ENCODE measurements at regions not wholly inside any gene's neighbourhood (a gene's known extent, or its start where the extent isn't known, plus 50 kb on each side); places are given as distances from the start of the nearest gene placed in this dataset.

GRCh38 chr6:140602431-140603248 lies 1228.2 kb upstream of the CITED2 start:
- WGBS, 2 donors, result 63 to 73% methylated on average over 6 of the region's 6 CpGs
- no peaks in the 10 kb centered on the region for H3K27me3 ChIP-seq
- no peak overlapping the region for H3K27ac ChIP-seq
- intact Hi-C loops (cut with DNase I), result no loop called here
- H3K9me3 ChIP-seq, result no peaks in the 10 kb centered on the region
- no peaks in the 10 kb centered on the region for H3K36me3 ChIP-seq
- no peak overlapping the region for H3K4me3 ChIP-seq
- no peaks in the 10 kb centered on the region for H3K4me1 ChIP-seq
- DNase-seq, result no peak
- no peak for TF ChIP-seq POLR2A (IDR thresholded peaks at IDR 0.05)
- TF ChIP-seq CTCF (IDR thresholded peaks at IDR 0.05), result no peak

GRCh38 chr6:140601021-140601808 lies 1226.8 kb upstream of the CITED2 start:
- 76 to 79% methylated on average over 3 of the region's 3 CpGs for WGBS, 2 donors
- Histone ChIP-seq H3K36me3 (no peaks in the 10 kb centered on the region), H3K9me3 (no peaks in the 10 kb centered on the region), H3K27ac (no peak overlapping the region), H3K4me3 (no peak overlapping the region), H3K27me3 (no peaks in the 10 kb centered on the region), H3K4me1 (no peaks in the 10 kb centered on the region)
- DNase-seq, result no peak
- TF ChIP-seq CTCF (IDR thresholded peaks at IDR 0.05) (no peak), POLR2A (IDR thresholded peaks at IDR 0.05) (no peak)
- intact Hi-C loops (cut with DNase I), result no loop called here

DNA sequence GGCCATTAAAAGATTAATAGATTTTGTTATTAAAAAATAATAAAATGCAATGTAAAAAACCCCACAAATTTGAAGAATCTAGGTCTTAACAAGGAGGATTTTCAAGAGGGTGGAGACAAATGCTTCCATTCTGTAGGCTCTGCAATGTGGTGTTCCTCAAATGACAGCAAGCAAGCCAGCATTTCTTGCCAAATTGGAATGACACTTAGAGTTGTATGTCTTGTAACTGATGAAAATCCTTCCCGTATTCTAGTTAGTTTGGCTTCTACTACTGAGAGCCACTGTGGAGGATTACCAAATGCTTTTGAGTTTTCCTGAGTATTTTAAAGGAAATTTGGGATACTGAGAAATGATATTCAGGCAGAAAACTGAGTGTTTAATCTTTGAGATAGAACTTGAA lies 1225.5 kb upstream of the CITED2 start:
- no peaks in the 10 kb centered on the region for H3K27me3 ChIP-seq
- no peak for TF ChIP-seq CTCF (IDR thresholded peaks at IDR 0.05)
- TF ChIP-seq POLR2A (IDR thresholded peaks at IDR 0.05), result no peak
- no peak overlapping the region for H3K4me3 ChIP-seq
- no peaks in the 10 kb centered on the region for H3K4me1 ChIP-seq
- intact Hi-C loops (cut with DNase I), result no loop called here
- no peak overlapping the region for H3K27ac ChIP-seq
- no peaks in the 10 kb centered on the region for H3K9me3 ChIP-seq
- H3K36me3 ChIP-seq, result no peaks in the 10 kb centered on the region
- no peak for DNase-seq
- 48 to 68% methylated on average over 1 of the region's 1 CpG for WGBS, 2 donors

GRCh38 chr6:140597181-140597580 lies 1222.7 kb upstream of the CITED2 start:
- Histone ChIP-seq H3K4me3 (no peak overlapping the region), H3K4me1 (no peaks in the 10 kb centered on the region), H3K36me3 (no peaks in the 10 kb centered on the region), H3K27ac (no peak overlapping the region), H3K27me3 (no peaks in the 10 kb centered on the region), H3K9me3 (no peaks in the 10 kb centered on the region)
- intact Hi-C loops (cut with DNase I), result no loop called here
- TF ChIP-seq CTCF (IDR thresholded peaks at IDR 0.05) (no peak), POLR2A (IDR thresholded peaks at IDR 0.05) (no peak)
- WGBS, 2 donors, result 91 to 95% methylated on average over 1 of the region's 1 CpG
- DNase-seq, result no peak

- no peak for TF ChIP-seq CTCF (IDR thresholded peaks at IDR 0.05)
- no peaks in the 10 kb centered on the region for H3K27me3 ChIP-seq
- no peaks in the 10 kb centered on the region for H3K4me1 ChIP-seq
- intact Hi-C loops (cut with DNase I), result no loop called here
- WGBS, 2 donors, result 73 to 100% methylated on average over 1 of the region's 1 CpG
- H3K4me3 ChIP-seq, result no peak overlapping the region
- no peak overlapping the region for H3K27ac ChIP-seq
- H3K36me3 ChIP-seq, result no peaks in the 10 kb centered on the region
- no peaks in the 10 kb centered on the region for H3K9me3 ChIP-seq
- DNase-seq, result no peak
These were observed 1220.3 kb upstream of the CITED2 start for GRCh38 chr6:140594806-140595128.
